ENCODE measurements at regions not wholly inside any gene's neighbourhood (a gene's known extent, or its start where the extent isn't known, plus 50 kb on each side); places are given as distances from the start of the nearest gene placed in this dataset.
"Not testable (repeated sequence)": the region's sequence is repeated elsewhere in the genome, so short reads cannot be mapped to it uniquely, and the experiment has no call there.

DNA sequence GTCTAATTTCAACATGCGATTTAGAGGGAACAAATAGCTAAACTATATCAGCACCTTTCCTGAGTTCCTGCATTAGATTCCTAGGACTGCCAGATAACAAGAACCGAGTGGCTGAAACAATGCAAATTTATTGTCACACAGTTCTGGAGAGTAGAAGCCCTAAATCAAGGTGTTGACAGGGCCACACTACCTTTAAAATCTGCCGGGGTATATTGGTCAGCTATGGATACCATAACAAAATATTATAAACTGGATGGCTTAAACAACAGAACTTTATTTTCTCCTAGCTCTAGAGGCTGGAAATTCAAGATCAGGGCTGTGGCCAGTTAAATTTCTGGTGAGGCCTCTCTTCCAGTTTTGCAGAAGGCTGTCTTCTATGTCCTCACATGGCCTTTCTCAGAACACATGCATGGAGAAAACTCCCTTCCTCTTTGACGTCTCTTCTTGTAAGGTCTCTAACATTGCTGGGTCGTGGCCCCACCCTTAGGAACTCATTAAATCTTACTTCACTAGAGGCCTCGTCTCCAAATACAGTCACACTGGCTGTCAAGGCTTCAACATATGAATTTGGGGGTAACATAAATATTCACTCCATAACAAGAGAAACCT is 144.3 kb downstream of the FCRL5 start:
- no peak for DNase-seq

DNA sequence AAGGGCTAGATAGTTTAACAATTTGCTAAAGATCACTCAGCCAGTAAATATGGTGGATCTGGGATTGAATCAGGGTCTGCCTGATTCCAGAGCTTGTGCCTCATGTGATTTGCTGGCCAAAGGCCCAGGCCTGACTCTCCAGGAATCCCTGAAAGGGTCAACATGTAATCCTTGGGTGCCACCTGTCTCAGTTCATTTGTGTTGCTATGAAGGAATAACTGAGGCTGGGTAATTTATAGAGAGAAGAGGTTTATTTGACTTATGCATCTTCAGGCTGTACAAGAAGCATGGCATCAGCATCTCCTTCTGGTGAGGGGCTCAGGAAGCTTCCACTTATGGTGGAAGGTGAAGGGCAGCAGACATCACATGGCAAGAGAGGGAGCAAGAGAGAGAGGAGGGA is 144.9 kb downstream of the FCRL5 start:
- DNase-seq, result no peak

DNA sequence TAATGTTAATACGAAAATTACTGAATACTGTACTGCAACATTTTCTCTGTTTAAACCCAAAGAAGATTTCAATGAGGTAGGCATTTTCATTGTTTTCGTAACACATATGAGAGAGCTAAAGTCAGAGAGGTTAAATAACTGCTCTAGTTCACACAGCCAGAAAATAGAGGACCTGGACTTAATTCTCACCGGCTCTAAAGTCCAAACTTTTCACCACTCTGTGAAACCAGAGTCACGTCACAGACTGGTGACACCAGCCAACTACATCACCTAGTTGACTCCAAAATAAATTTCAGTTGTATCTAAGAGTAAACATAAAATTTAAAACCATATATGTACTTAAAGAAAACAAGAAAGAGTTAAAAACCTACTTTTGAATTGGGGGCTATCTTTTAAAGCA is 146.7 kb downstream of the FCRL5 start:
- DNase-seq, result no peak

DNA sequence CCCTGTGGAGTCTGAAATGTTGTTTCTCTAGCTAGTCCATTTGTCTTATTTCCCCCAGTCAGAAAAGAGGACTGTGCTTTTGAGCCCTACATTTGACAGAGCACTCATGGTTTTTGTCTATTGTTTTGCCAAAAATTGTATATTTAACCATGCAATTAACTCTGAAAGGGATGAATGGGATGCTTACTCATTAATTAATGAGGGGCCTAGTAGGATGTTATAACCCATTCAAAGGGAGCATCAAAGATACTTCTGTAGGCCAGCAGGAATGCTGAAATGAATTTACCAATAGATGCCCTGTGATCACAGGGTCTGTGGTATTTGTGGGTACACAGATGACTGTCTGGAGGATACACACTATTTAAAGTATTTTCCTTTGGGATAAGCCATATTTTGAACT is 147.7 kb downstream of the FCRL5 start:
- DNase-seq, result no peak

DNA sequence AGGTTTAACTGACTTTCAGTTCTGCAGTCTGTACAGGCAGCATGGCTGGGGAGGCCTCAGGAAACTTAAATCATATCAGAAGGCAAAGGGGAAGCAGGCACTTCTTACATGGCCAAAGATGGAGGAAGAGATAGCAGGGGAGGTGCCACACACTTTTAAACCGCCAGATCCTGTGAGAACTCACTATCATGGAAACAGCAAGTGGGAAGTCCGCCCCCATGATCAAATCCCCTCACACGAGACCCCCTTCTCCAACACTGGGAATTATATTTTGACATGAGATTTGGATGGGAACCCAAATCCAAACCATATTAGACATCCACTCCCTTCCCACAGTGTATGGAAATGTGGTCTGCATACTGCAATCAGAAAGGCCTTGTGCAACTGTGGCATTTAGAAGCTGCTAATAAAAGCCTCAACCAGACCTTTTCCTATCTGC is 148.2 kb downstream of the FCRL5 start:
- no peak for DNase-seq

DNA sequence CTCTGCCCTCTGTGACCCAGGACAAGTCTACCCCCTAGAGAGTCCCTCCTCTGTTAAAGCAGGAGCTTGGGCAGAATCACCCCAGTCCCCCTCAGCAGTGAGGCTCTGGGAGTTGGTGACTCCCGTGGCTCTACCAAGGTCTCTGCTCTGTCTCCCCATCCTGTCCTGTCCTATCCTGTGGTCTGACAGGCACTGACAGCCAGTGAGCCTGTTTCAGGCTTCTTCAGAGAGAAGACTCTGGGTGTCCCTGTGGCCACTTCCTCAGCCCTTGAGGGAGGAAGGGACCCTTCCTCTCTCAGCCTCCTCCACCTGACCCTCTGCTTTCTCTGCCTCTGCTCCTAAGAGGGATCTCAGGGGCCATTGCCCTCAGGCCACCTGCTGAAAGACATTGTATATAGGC is 148.7 kb downstream of the FCRL5 start:
- DNase-seq, result no peak

DNA sequence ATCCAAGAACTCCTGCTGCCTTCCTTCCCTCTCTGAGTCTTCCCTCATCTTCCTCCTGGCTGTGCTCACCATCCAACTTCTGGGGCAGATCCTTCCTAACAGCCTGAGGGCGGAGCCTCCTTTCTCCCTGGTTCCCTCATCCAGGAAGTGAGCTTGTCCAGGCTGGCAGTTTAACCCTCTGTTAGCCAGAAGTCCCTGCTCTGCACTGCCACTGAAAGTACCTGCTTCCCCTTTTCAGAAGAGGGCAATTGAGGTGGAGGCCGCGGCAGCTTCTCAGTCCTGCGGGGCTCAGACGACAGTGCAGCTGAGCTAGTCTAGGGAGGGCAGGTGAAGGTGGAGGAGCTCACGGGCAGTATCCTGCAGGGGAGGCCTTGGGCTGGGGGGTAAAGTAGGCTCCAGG is 149.1 kb downstream of the FCRL5 start:
- DNase-seq, result no peak

DNA sequence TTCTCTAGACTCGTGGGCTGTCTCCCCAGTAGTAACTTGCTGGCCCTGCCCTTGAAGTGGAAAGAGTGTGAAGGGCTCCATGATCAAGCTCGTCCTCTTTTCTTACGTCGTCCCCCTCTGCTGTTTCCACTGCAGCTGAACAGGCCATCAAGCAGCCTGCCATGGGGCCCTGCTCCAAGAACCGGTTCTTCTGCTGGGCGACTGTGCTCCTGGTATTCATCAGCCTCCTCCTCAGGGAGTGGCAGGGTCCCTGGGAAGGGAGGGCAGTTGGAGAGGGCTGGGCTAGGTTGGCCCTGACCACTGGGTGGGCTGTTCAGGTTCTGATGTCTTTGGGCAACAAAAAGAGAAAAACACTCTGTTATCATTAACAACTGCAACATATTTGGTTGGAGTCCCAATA is 151.5 kb downstream of the FCRL5 start:
- DNase-seq, result no peak

DNA sequence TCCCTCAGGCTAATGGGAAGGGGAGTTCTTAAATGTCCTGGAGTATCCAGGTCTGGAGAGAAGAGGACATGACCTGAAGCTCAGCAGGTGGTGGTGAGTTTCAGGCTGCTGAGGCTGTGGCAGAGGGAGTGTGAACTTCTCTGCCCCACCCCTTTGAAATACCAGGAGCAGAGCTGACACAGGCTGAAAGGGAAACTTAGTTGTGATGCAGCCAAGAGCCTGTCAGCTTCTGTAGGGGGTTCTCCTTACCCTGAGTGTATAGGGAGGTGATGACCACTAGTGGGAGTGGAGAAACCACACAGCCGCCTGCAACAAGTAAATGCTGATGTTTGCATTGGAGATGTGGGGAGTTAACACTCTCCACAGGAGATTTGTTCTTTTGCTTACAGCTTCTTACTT is 152.3 kb downstream of the FCRL5 start:
- DNase-seq, result no peak

DNA sequence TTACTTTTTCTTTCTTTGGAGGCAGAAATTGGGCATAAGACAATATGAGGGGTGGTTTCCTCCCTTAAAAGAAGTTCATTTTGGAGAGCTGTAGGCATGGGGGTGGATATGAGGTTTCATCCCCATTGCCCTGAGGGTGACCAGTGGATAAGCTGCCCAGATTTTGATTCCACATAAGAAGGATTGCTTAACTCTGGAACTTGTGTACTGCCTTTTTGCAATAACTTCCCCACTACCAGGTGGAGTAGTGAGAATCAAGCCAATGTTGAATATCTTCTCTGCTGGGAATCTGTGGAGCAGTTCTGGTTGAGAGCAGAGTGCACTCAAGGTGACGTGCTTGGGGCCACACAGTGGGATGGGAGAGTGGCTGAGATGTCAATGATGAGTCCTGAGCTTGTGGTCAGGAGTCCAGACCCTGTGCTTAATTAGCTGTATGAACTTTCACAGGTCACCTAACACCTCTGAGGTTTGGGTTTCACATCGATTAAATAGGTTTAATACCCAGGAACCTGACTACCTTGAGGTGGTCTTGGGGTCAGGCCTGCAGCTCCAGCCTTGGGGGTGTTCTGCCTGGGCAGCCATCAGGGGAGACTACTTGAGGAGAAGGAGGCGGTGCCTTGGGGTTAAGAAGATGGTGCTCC is 152.9 kb downstream of the FCRL5 start:
- DNase-seq, result no peak

DNA sequence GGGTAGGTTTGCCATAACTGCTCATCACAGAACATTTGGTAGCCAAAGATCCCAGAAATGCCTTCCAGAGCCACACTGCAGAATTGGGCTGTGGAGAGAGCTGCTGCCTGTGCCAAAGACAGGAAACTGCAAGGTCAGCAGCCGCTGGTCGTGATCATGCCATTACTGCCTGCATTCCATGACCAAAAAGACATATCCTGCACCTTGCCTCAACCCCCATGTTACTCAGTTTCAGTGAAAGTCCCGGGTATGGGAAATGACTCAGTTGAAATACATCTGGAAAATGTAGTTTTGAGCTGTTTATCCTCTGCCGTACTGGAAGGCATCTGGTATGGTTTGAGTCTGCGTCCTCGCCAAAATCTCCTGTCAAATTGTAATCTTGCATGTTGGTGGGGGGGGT is 161.7 kb downstream of the FCRL5 start:
- DNase-seq, result no peak

DNA sequence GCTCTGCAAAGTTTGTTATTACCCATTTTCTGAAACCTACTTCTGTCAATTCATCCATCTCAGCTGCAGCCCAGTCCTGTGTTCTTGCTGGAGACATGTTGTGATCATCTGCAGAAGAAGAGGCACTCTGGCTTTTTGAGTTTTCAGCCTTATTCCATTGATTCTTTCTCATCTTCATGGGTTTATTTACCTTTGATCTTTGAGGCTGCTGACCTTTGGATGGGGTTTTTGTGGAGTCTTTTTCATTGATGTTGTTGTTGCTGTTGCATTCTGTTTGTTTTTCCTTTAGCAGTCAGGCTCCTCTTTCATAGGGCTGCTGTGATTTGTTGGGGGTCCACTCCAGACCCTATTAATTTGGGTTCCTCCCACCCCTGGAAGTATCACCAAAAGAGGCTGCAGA is 164.3 kb downstream of the FCRL5 start:
- no peak for DNase-seq

DNA sequence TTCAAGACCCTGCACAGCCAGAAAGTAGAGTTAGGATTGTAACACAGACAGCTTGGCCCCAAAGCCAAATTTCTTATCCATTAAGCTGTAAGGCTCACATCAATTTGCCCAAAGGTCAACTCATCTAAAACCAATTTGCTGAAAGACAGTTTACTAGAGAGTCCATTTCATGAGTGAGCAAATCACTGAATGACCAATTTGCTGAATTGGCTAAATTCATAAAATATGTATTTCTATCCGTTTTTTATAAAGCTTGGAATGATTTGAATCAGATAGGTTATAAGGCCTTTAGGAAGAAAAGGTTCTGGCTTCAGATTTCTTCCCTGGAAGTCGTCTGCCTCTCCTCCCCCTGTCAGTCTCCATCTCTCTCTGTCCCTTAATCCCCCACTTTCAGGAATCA is 168.1 kb downstream of the FCRL5 start:
- no peak for DNase-seq

DNA sequence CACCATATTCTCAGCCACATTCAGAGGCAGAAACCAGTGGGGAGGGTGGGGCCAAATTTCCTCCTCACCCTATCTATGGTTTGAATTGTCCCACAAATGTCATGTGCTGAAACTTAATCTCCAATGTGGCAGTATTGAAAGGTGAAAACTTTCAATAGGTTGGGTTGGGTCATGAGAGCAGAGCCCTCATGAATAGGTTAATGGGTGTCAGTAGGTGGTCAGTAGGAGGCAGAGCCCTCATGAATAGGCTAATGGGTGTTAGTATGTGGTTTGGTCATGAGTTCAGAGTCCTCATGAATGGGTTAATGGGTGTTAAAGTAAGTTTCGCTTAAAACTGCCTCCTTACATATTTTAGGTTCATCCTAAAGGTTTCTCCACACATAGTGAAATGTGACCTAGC is 170.0 kb downstream of the FCRL5 start:
- DNase-seq, result no peak

DNA sequence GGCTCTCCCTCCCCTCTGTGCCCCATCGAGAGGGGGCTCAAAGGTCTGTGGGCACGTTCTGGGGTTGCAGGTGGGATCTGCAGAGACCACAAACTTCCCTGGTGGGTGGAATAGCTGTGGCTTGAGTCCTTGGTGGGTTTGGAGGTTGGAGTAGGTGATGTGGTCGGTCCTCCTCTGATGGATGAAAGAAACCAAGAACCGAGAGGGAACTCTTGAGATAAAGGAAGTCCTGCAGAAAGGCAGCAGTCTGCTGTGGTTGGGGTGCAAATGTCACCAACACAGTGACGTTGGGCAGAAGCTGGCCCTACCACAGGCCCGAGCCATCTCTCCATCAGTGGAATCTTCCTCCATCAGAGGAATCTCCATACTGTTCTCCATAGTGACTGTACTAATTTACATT is 171.8 kb downstream of the FCRL5 start:
- DNase-seq, result no peak

DNA sequence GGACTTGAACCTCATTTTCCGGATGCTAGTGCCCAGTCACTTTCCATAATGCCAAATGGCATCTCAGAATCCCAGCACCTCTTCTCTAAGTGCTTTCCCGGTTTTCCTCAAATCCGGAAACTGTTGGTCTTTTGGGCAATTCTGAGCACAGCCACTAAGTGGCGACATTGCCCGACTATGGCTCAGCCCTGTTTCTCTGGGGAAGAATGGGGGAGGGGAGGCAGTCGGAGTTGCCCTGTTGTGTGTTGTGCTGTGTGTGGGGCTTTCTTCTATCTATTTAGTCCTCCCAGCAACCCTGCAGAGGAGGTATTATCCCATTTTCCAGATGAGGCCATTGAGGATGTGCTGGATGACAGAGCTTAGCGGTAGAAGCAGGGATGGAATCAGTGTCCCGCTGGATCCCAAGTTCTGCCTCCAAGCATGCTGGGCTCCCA is 175.0 kb downstream of the FCRL5 start:
- peak in 1 of 2 experiments; percentile 45 for DNase-seq

DNA sequence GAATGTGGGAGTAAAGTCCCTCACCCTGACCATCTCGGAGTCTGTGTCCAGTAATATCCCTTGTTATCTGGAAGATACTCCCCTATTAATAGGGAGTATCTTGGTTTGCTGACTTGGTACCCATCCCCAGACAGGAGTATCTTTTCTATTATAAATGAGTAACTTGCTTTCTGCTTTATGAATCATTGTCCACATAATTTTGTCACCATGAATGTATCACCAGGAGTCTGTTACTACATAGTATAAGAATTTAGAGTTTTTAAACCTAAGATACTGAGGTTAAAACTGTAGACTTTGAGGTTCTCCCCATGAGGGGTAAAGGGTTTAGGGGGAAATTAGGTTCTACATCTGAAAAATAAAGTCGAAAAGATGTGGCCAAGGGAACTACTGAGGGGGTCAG is 175.6 kb downstream of the FCRL5 start:
- no peak for DNase-seq

DNA sequence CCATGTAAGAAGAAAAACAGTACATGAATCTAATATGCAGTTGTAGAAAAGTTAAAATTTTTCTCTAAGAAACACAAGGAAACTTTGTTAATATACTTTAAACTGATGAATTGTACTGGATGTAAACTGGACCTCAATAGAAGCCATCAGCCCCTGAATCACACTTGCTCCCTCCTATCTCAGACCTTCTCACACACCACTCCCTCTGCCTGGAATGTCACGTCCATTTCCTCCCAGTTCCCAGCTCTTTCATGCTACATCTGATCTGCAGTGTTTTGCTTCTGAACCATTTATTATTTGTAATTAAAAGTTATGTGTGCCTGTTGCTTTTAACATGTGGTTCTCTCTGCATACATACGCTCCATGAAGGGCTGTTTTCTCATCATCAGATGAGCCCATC is 180.0 kb downstream of the FCRL5 start:
- not testable (repeated sequence) for DNase-seq

DNA sequence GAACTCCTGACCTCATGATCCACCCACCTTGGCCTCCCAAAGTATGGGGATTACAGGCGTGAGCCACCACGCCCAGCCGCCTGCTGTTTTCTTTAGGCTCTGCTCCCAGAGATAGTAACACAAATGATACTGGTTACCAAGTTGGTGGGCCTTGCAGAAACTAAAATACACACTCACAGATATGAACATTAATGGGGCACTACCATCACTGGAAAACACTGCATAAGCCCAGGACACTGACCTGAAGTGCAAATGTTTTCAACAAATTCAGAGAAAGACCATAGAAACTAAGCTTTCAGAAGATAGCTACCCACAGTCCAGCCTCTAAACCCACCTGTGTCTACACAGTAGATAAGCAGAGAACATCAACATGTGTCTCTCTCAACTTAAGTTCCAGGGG is 180.5 kb downstream of the FCRL5 start:
- DNase-seq, result no peak

DNA sequence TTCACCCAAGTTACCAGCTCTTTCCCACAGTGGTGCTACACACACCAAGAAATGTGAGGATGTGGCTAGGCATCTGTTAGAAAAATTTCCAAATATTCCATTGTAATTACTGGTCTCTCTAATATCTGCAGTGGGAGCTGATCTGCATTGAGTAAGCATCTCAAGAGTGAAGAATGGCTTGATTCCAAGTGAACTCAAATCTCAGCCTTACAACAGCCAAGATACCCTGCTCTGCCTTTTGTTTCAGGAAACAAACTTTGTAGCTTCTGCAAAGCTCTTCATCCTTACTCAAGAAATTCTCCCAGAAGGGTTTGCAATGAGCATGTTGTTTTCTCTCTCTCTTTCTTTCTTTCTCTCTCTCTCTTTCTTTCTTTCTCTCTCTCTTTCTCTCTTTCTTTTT is 181.1 kb downstream of the FCRL5 start:
- DNase-seq, result no peak

DNA sequence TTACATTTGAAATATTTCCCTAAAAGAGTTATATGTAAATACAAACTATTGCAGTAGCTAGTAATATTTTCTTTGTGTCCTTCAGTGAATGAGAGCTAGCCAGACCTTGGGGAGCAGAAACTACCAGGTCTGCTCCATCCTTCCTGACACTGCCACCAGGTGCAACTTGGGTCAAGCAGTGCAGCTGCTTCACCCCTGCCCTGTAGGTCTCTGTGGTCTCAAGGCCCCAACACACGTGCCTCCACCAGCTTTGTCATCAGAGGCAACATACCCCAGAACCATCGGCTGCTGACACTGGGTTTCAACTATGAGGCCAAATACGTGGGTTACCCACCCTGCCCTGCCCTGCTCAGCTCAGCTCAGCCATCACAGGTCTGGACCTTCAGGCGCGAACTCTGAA is 181.6 kb downstream of the FCRL5 start:
- no peak for DNase-seq

DNA sequence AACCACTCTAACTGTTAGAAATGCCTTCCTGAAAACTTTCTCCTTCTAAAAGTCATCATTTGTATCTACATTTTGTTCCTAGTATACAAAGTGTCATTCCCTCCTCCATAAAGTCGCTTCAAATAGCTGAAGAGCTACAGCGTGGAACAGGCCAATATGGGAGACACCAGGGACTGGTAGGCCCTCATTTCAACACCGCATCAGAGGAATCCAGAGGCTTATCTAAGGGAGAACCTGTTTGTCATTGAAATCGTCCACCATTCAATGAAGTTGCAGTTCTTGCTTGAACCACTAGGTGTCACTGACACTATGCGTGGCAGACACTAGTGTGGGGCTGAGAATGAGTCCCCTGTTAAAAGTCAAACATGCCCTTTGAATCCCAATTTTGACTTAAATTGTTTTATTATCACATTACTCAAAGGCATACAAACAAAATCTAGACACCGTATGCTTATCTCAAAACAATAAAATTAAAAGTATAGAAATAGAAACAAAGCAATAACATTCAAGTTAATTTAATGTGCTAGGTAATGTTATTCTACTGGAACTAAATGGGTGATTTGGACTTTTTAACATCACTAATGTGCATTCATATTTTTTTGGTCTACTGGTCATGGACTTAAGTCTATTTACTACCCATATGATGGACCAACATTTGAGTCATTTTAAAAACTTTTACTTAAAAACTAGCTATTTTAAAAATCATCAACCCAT is 182.3 kb downstream of the FCRL5 start:
- peak; percentile 22 to 74 for DNase-seq

DNA sequence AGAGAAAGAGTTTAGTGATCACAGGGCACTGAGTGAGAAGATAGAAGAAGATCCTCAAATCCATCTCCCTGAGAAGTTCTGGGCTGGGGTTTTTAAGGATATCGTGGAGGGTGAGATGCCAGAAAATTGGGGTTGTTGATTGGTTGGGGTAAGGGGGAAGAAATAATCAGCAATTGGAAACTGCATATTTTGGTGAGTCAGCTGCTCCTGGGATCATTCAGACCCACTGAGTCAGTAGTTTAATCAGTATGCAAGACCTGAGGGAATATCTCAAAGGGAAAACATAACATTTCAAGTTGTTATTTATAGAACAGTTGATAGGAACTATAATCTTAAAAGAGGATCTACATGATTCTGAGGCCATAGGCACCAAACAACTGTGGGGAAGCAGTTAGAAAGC is 183.4 kb downstream of the FCRL5 start:
- DNase-seq, result not testable (repeated sequence)

DNA sequence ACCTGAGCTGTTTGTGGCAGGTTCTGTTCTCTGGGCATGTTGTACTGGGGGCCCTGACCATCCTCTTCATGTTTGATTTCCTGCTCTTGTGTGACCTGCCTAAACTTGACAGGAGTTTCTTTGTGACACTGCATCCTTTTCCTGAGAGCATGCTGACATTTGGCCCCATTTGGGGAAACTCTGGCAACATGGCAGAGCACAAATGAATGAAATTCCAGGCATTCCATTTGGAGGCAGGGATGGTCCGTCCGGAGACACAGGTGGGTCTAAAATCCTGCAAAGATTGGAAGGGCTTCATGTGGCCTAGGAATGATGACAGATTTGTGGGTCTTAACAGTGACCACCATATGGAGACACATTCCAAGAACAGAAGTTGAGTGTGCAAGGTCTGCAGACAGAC is 184.0 kb downstream of the FCRL5 start:
- DNase-seq, result no peak

DNA sequence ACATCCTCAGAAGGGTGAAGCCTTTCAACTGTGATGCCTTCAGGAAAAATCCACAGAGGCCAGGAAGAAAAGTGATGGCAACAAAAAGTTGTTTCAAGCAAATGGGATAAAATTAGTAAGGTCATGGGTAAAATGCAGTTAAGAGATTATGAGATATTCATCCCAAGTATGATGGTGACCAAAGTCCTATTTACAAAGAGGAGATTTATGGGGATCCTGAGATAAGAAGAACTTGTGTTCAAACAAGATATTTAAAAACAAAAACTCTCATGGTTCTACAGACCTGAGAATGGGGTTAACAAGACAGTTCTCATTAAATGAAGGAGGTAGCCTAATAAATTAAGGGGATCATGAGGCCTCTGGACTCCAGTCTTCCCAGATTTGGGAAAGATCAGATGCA is 184.4 kb downstream of the FCRL5 start:
- DNase-seq, result no peak
